Stimulated activated CD8-positive, alpha-beta memory T cell treated with anti-CD3 and anti-CD28 coated beads, Interleukin-4, amount 100 ng/mL, for 4 hours (primary cell): ENCODE measurements at regions not wholly inside any gene's neighbourhood (a gene's known extent, or its start where the extent isn't known, plus 50 kb on each side); places are given as distances from the start of the nearest gene placed in this dataset.

Source experiments
- DNase-seq, 2 donors: peaks; one replicate each; pipeline ENCODE4 v3.0.0-alpha.2; 2020; ENCODE audit warnings: low read depth in 2 of 2, low spot score in 1 of 2

DNA sequence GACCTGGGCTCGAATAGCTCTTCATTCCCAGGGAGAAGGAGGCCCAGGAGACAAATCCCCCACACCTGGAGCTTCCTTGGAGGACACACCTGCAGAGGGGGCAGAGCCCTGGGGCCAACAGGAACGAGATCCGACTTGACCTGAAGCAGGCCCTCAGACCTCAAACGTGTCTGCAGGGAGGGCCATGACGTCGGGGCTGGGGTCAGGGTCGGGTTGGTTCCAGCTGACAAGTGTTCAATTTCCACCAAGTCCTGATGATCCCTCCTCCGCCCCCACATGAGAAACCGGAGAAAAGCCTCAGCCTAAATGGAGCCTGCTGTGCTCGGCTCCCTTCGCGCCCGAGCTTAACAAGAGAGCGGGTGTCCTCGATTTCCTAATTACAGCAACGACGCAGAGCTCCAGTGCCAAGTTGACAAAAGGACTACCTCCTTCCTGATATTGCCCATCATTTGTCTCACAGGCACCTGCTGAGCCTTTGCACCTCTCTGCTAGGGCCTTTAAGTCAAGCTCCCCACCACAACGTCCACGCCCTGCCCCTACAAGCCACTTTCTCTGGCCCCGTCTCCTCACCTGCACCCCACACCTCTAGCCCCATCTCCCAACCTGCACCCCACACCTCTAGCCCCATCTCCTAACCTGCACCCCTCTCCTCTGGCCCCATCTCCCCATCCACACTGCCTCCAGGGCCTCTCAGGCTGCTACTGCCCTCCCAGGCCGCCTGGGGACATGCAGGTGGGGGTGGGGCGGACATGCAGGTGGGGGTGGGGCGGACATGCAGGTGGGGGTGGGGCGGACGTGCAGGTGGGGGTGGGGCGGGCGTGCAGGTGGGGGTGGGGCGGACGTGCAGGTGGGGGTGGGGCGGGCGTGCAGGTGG lies 519.4 kb downstream of the GLRX3 start:
- no peak for DNase-seq

GRCh38 chr10:130656187-130656575 lies 520.0 kb downstream of the GLRX3 start:
- no peak for DNase-seq

DNA sequence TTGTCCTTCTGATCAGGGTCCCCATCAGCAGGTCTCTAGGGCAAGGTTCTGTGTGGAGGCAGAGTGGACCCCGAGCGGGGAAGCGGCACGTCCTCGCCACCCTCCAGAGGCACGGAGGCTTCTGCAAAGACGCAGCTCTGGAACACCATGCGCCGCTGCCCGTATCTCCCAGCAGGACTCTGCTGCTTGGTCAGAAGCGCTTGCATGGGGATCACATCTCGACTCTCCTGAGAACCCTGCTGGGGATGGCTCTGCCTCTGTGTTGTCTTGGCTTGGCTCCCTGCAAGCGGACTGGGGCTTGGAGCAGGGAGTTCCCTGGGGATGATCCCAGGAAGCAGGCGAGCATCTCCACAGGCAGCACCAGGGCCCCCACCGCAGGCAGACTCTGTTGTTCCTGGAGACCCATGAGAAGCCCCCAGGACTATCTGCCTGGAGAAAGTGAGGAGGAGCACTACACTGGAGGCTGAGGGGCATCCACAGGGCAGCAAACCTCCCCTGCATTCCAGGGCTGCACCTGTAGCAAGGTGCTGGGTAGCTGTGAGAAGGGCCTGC lies 520.5 kb downstream of the GLRX3 start:
- no peak for DNase-seq

GRCh38 chr10:130658687-130659290 lies 522.6 kb downstream of the GLRX3 start:
- no peak for DNase-seq

GRCh38 chr10:130659528-130659927 lies 523.3 kb downstream of the GLRX3 start:
- no peak for DNase-seq

DNA sequence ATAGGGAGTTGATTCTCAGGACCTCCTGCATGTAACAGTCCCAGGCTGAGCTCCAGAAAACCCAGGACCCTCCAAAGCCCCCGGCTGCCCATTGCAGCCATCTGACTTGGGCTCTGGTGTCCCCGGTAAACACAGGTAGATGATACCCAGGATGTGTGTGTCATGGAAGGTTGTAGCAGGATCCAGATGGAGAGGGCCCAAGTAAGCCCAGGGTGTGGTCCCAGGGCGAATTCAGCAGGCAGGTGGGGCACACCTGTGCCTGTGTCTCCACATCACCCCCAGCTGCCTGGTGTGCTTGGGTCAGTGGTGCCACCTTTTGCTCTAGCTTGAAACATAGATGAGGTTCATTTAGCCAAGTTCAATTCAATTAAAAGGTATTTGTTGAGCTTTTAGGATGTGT lies 524.1 kb downstream of the GLRX3 start:
- DNase-seq, result no peak

- DNase-seq, result no peak
Observed at GRCh38 chr10:130661419-130661818, 525.2 kb downstream of the GLRX3 start.

GRCh38 chr10:130662775-130663174 lies 526.6 kb downstream of the GLRX3 start:
- DNase-seq, result no peak

GRCh38 chr10:130664526-130664925 lies 528.3 kb downstream of the GLRX3 start:
- DNase-seq, result no peak

- DNase-seq, result no peak
Observed at GRCh38 chr10:130666215-130666614, 530.0 kb downstream of the GLRX3 start.

DNA sequence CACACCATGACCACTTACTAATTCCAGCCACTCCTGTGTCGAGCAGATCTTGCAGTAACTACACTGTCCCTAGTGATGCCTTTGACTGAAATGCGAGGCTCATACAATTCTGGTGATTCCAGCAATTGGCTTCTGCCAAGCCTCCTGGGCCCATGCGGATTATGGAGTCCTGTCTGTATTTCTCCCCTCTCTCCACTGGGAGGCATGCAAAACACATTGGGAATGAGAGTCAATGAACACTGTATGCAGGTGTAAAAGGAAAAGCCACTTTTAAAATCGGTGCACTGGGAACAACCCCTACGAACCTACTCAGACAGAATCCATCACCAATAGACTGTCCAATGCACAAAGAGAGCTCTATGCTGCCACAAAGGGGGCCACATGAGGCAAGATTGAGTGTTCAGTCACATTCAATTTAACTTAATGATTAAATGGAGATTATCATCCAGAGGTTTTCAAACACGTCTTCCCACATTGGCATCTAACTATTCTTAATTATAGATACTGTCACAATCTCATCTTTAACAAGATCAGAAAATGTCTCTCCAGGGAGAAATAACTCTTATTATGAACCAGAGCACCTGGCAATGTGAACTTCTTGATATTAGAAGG lies 550.6 kb downstream of the GLRX3 start:
- no peak for DNase-seq

- DNase-seq, result no peak
Observed at GRCh38 chr10:130687566-130687965, 551.4 kb downstream of the GLRX3 start.

DNA sequence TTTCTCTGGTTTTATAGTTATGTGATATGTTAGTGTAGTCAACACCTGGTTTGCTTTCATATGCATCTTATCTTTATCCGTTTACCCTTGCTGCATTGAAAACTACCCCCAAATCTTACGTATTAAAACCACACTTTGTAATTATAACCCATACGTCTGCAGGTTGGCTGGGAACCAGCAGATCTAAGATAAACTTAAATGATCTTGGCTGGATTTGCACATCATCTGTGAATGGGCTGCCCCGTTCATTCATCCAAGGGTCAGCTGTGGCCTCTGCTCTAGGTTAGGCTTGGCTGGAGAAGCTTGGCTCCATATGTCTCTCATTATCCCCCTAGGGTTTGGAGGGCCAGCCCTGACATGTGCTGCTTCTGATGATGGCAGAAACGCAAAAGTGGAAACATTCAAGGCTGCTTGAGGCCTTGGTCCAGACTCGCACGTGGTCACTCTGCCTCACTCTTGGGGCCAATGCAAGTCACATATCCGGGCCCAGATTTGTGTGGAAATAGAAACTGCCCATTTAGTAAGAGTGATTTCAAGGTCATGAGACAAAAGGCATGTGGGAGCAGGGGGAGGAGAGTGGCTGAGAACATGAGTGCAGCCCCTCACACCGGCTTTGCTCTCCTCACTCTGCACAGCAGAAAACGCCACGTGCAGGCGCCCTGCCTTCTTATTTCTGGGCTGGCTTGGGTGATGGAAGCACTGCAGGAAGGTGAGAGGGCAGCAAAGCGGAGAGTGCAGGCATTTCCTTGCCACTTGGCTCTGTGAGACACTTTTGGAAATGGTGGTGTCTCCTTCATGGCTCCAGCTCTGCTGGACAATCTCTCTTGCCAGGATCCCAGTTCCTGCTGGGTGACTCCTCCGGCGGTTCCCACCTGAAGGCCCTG lies 553.8 kb downstream of the GLRX3 start:
- DNase-seq, result no peak

DNA sequence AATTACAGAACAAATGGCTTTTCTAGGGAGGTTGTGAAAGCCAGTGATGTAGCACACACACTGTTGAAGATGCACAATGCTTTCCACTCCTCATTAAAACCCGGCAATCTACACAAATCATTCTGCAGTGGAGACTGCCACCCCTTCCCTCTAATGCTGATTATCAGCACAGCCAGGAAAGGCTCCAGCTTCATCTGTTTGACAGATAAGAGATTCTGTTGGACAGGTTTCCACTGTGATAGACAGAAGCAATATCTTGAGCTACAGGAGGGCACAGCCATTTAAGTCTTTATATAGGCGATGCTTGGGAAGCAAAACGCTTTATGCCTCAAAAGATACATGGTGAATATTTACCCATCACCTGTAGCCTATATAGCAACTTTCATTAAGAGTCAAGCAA lies 555.6 kb downstream of the GLRX3 start:
- DNase-seq, result no peak

DNA sequence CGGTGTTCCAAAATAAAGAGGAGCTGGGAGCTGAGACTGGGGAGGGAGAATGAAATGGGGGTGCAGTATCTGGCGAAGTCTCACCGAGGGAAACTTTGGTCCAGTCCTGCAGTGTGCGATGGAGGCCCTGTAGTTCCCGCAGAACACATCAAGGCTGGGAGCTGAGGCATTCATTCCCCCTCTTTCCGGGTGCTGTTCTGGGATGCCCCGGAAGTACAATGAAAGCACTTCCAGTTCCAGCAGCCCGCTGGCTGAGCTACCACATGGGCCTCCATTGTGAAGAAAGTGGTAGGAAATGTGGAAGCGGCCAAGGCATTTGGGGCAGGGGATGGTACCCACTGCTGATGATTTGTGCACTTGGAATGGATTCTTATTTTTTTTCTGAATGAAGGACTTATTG lies 560.7 kb downstream of the GLRX3 start:
- no peak for DNase-seq

DNA sequence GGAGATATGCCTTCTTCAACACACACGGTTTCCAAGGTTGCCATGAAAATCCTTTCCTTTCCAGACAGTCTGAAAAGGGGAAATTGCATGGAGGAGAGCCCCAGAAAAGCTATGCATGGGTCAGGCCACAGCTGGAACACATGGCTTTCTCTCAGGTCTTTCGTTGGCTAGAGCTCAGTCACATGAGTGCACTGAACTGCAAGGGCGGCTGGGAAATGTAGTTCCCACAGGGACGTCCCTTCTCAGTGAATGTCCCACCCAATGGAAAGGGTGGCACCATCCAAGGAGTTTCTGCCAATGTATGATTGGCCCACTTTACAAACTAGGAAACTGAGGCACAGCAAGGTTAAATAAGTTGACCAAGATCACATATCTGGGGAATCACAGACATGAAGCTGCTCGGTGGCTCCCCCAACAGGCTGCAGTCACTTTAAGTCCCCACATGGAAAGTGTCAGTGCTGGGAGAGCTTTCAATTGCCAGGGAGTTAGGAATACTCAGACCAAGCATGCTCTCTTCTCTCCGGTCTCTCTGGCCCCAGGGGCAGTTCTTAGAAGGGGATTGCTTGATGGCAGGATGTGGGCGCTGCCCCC lies 571.3 kb downstream of the GLRX3 start:
- no peak for DNase-seq

DNA sequence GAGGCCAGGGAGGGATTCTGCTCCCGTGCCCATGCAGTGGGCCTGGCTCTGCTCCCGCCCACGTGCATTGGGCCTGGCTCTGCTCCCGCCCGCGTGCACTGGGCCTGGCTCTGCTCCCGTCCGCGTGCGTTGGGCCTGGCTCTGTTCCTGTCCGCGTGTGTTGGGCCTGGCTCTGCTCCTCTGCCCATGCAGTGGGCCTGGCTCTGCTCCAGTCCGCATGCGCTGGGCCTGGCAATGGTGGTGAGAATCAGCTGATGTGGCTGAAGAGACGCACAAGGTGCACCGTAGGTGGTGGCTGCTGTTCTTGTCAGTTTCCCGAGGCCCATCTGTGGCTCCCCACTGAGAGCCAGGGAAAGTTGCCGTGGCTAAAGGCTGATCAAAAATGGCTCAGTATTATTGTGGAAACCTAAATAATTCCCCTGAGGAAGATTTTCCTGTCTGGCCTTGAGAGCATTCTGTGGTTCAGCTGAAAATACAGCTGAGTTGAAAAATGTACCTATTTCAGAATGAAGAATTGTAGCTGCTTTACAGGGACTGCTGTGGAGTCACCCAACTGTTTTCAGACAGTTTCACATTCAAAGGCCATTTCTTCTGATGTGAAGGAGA lies 572.4 kb downstream of the GLRX3 start:
- DNase-seq, result no peak

- no peak for DNase-seq
Observed at GRCh38 chr10:130709415-130709814, 573.2 kb downstream of the GLRX3 start.

DNA sequence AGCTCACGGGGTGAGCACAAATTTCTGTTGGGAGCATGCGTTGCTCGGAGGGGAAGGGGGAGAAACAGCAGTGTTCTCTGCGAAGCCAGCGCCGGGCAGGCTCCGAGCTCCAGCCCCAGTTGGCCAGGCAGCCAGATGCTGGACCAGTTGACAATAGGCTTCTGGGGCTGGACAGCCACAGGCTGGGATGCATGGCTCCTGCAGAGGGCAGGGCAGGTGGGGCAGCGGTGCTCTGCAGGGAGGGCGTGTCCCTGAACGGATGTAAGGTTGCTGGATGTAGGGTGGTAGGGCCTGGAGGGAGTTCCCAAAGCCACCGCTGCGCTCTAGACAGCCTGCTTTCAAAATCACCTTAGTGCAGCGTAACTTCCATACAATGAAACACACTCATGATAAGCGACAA lies 574.9 kb downstream of the GLRX3 start:
- no peak for DNase-seq

DNA sequence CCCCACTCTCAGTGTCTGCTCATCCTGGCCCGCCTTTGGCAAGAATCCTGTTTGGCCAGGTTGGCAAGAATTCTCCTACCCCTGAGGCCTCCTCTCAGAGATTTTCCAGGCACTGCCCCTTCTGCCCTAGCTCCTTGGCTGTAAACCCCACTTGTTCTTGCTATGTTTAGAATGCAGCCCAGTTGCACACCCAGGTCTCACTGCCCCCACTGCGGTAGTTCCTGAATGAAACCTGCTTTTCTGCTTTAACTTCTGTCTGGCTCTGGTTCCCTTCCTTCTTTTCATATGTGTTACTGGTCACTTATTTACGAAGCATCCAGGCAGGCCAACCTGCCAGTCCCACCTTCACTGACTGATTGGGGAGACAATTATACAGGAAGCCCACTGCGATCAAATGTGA lies 576.9 kb downstream of the GLRX3 start:
- no peak for DNase-seq
